HepG2 (cell line): ENCODE measurements at regions not wholly inside any gene's neighbourhood (a gene's known extent, or its start where the extent isn't known, plus 50 kb on each side); places are given as distances from the start of the nearest gene placed in this dataset.

ENCODE experiments used
- ATAC-seq: fragments of 200-7000 bp; cut with Tn5 transposase; 3 replicates; pipeline ENCODE4 v1.9.1; 2020; ENCODE audit warnings: mild to moderate bottlenecking, moderate library complexity
- BruUV-seq: library from RNA; stranded (reverse); fragments of 400-500 nt; replicated peaks from 2 replicates; lab custom pipeline; 2021; lab: Mats Ljungman, UMichigan
- CTCF ChIA-PET: fragments of 300-600 bp; formaldehyde crosslinking; extraction: SDS; loops from one replicate; lab custom pipeline; 2021; ENCODE audit warnings: low total read pairs, inconsistent platforms, low intra/inter-chr PET ratio; lab: Yijun Ruan, JAX
- POLR2A ChIA-PET: fragments of 350-600 bp; sonication (Branson Sonifier 250); formaldehyde crosslinking; loops from one replicate; lab custom pipeline; 2020; ENCODE audit warnings: antibody characterized with exemption, inconsistent platforms; lab: Yijun Ruan, JAX
- DNase-seq: peaks from one replicate; pipeline ENCODE4 v3.0.0-alpha.2; 2015; ENCODE audit warnings: low spot score
- FAIRE-seq: peaks from 3 replicates; lab custom pipeline; 2011; peaks lifted over from hg19 to GRCh38; lab: Jason Lieb, UNC
- H2AFZ ChIP-seq: one replicate; pipeline ENCODE4 v1.6.1; 2011; ENCODE audit warnings: low read length, inconsistent platforms
- H3K27ac ChIP-seq: fragments of 300-600 bp; 3 replicates; pipeline ENCODE4 v1.8.0; 2011; ENCODE audit warnings: mixed run types, mild to moderate bottlenecking, mixed read lengths, low read length, inconsistent platforms; ENCODE audit not compliant: insufficient read depth; ENCODE audit errors: extremely low read length
- H3K27me3 ChIP-seq, 2 experiments: fragments of 200-600 bp in 1 of 2; 2 replicates in 1 of 2; 3 replicates in 1 of 2; pipeline versions ENCODE4 v1.6.0 to v1.8.0; 2011; ENCODE audit warnings: low read length in 2 of 2, mild to moderate bottlenecking in 2 of 2, moderate library complexity in 2 of 2, inconsistent platforms in 1 of 2; ENCODE audit not compliant: insufficient read depth in 2 of 2, control insufficient read depth in 1 of 2
- H3K36me3 ChIP-seq, 2 experiments: fragments of 200-600 bp in 1 of 2; replicated peaks in 1 of 2; 2 replicates in 1 of 2; 3 replicates in 1 of 2; pipeline versions ENCODE4 v1.5.1 to v1.8.0; 2011; ENCODE audit warnings: low read length in 2 of 2, inconsistent platforms in 1 of 2; ENCODE audit not compliant: insufficient read depth in 2 of 2, control insufficient read depth in 1 of 2
- H3K4me1 ChIP-seq: 2 replicates; pipeline ENCODE4 v1.5.1; 2012; ENCODE audit warnings: low read length, inconsistent platforms; ENCODE audit not compliant: insufficient read depth
- H3K4me2 ChIP-seq: 2 replicates; pipeline ENCODE4 v1.6.0; 2011; ENCODE audit warnings: low read depth, low read length, inconsistent platforms
- H3K4me3 ChIP-seq, 3 experiments: fragments of 200-600 bp in 1 of 3; sonication (generic), shearing (Covaris generic) in 1 of 3; replicated peaks in 1 of 3; 2 replicates each; pipeline ENCODE4 v1.5.1; 2011 to 2016; ENCODE audit warnings: low read length in 3 of 3, inconsistent platforms in 2 of 3, low read depth in 2 of 3, mild to moderate bottlenecking in 2 of 3, control low read depth in 1 of 3, mixed read lengths in 1 of 3; ENCODE audit not compliant: insufficient read depth in 1 of 3
- H3K79me2 ChIP-seq: one replicate; pipeline ENCODE4 v1.6.1; 2011; ENCODE audit warnings: low read length, inconsistent platforms; ENCODE audit not compliant: insufficient read depth
- H3K9ac ChIP-seq: 2 replicates; pipeline ENCODE4 v1.6.0; 2011; ENCODE audit warnings: mild to moderate bottlenecking, low read depth, low read length, inconsistent platforms; ENCODE audit not compliant: insufficient read depth
- H3K9me3 ChIP-seq: 2 replicates; pipeline ENCODE4 v1.5.1; 2012; ENCODE audit warnings: mild to moderate bottlenecking, low read length
- H4K20me1 ChIP-seq: 2 replicates; pipeline ENCODE4 v1.6.0; 2011; ENCODE audit warnings: inconsistent platforms, mild to moderate bottlenecking, low read length, moderate library complexity; ENCODE audit not compliant: insufficient read depth
- FOXK2 ChIP-seq: fragments of 450-650 bp; IDR thresholded peaks from 2 replicates; pipeline ENCODE4 v1.6.1; 2016
- GATAD1 ChIP-seq: IDR thresholded peaks from 2 replicates; pipeline ENCODE4 v1.6.1; 2016; ENCODE audit warnings: missing genetic modification reagents, missing compliant biosample characterization
- MLLT10 ChIP-seq: sonication (generic); formaldehyde crosslinking; IDR thresholded peaks from 2 replicates; pipeline ENCODE4 v1.4.0; 2020; ENCODE audit warnings: missing genetic modification reagents
- NKX3-1 ChIP-seq: sonication (generic); formaldehyde crosslinking; IDR thresholded peaks from 2 replicates; pipeline ENCODE4 v1.5.0; 2020; ENCODE audit warnings: missing genetic modification reagents
- NPAS2 ChIP-seq: sonication (generic); formaldehyde crosslinking; IDR thresholded peaks from 2 replicates; pipeline ENCODE4 v1.8.0; 2022; ENCODE audit warnings: mild to moderate bottlenecking, missing genetic modification reagents, borderline replicate concordance
- NRL ChIP-seq: sonication (generic); formaldehyde crosslinking; IDR thresholded peaks from 2 replicates; pipeline ENCODE4 v1.5.0; 2020; ENCODE audit warnings: missing genetic modification reagents, mild to moderate bottlenecking, moderate library complexity, borderline replicate concordance
- YEATS2 ChIP-seq: sonication (generic); formaldehyde crosslinking; IDR thresholded peaks from 2 replicates; pipeline ENCODE4 v1.4.0; 2020; ENCODE audit warnings: missing genetic modification reagents, borderline replicate concordance
- YY1 ChIP-seq: IDR thresholded peaks from 2 replicates; pipeline ENCODE4 v1.6.1; 2011; ENCODE audit warnings: low read length, low read depth, moderate library complexity, mild to moderate bottlenecking; ENCODE audit not compliant: insufficient read depth, insufficient replicate concordance
- ZFAT ChIP-seq: sonication (generic); formaldehyde crosslinking; conservative IDR thresholded peaks from 2 replicates; pipeline ENCODE4 v1.8.1; 2023; ENCODE audit warnings: missing genetic modification reagents, inconsistent platforms
- ZFP36 ChIP-seq: fragments of 150-350 bp; IDR thresholded peaks from 2 replicates; pipeline ENCODE4 v1.6.1; 2018; ENCODE audit warnings: borderline replicate concordance, low read length, low read depth; ENCODE audit not compliant: partially characterized antibody
- ZFP41 ChIP-seq: sonication (generic); formaldehyde crosslinking; IDR thresholded peaks from 2 replicates; pipeline ENCODE4 v1.4.0; 2020; ENCODE audit warnings: mild to moderate bottlenecking, missing genetic modification reagents, borderline replicate concordance
- ZNF350 ChIP-seq: sonication (generic); formaldehyde crosslinking; IDR thresholded peaks from 2 replicates; pipeline ENCODE4 v1.4.0; 2020; ENCODE audit warnings: mild to moderate bottlenecking, low read depth, missing genetic modification reagents, borderline replicate concordance
- ZNF460 ChIP-seq: sonication (generic); formaldehyde crosslinking; IDR thresholded peaks from 2 replicates; pipeline ENCODE4 v1.5.1; 2020; ENCODE audit warnings: missing genetic modification reagents, mild to moderate bottlenecking, borderline replicate concordance
- ZNF589 ChIP-seq: sonication (generic); formaldehyde crosslinking; conservative IDR thresholded peaks from 2 replicates; pipeline ENCODE4 v1.8.0; 2022; ENCODE audit warnings: mild to moderate bottlenecking, moderate library complexity, missing genetic modification reagents
- ZNF660 ChIP-seq: sonication (generic); formaldehyde crosslinking; IDR thresholded peaks from 2 replicates; pipeline ENCODE4 v1.5.1; 2020; ENCODE audit warnings: mild to moderate bottlenecking, low read depth, missing genetic modification reagents, borderline replicate concordance
- ZNF761 ChIP-seq: sonication (generic); formaldehyde crosslinking; conservative IDR thresholded peaks from 2 replicates; pipeline ENCODE4 v1.4.0; 2020; ENCODE audit warnings: mild to moderate bottlenecking, missing genetic modification reagents
- WGBS: methylation state at CpG from one replicate; pipeline ENCODE4 v1.1.6; 2017; ENCODE audit warnings: low lambda C conversion rate; 5-methylcytosine and 5-hydroxymethylcytosine counted together
- in situ Hi-C: cut with HindIII; loops from 2 replicates; pipeline ENCODE4 v1.10.0; 2017; ENCODE audit warnings: low pct_unique_long_range_greater_than_20kb; ENCODE audit not compliant: extremely low pct_ligation_motif_present
- intact Hi-C: fragments of 100-400 bp; cut with micrococcal nuclease; formaldehyde crosslinking; loops from one replicate; pipeline ENCODE4 v1.10.0; 2022; ENCODE audit not compliant: unreplicated experiment
- TF ChIP-seq, protein P1 (sequence below): sonication (generic); formaldehyde crosslinking; IDR thresholded peaks from 2 replicates; pipeline ENCODE4 v1.9.0; 2022; ENCODE audit warnings: low read depth, missing genetic modification reagents
- TF ChIP-seq, protein P2 (sequence below): IDR thresholded peaks from 2 replicates; pipeline ENCODE4 v1.6.1; 2016; ENCODE audit warnings: missing genetic modification reagents, missing compliant biosample characterization
- TF ChIP-seq, protein P3 (sequence below): sonication (generic); formaldehyde crosslinking; conservative IDR thresholded peaks from 2 replicates; pipeline ENCODE4 v1.4.0; 2020; ENCODE audit warnings: mild to moderate bottlenecking, missing genetic modification reagents, moderate library complexity

GRCh38 chr10:4768416-4768815, 57.6 kb upstream of the AKR1E2 start:
- no peak for FAIRE-seq

More at GRCh38 chr10:4768416-4768815, 57.6 kb upstream of the AKR1E2 start:
- intact Hi-C loops (no loop called here), in situ Hi-C loops (no loop called here)
- Histone ChIP-seq H3K4me2 (no peak overlapping the region), H4K20me1 (no peaks in the 10 kb centered on the region), H3K79me2 (no peaks in the 10 kb centered on the region), H3K36me3 (no peaks in the 10 kb centered on the region), H3K4me3 (no peak overlapping the region), H3K27me3 (0 out of 5 replicates have a peak, but pooled peaks cover 0 to 1% of the 10 kb centered on the region in 2 experiments), H3K4me1 (peaks cover 13% of the 10 kb centered on the region), H3K9me3 (no peaks in the 10 kb centered on the region), H3K9ac (no peak overlapping the region), H3K27ac (no peak overlapping the region), H2AFZ (no peak overlapping the region)
- ChIA-PET POLR2A (no interaction called here), CTCF (no interaction called here)
- BruUV-seq, result no TSS peak
- no peak for DNase-seq
- 0% methylated on average over 2 of the region's 2 CpGs for WGBS
- ATAC-seq, result no peak
- no peak for TF ChIP-seq FOXK2
- TF ChIP-seq YY1, result no peak
- TF ChIP-seq, protein P1, sequence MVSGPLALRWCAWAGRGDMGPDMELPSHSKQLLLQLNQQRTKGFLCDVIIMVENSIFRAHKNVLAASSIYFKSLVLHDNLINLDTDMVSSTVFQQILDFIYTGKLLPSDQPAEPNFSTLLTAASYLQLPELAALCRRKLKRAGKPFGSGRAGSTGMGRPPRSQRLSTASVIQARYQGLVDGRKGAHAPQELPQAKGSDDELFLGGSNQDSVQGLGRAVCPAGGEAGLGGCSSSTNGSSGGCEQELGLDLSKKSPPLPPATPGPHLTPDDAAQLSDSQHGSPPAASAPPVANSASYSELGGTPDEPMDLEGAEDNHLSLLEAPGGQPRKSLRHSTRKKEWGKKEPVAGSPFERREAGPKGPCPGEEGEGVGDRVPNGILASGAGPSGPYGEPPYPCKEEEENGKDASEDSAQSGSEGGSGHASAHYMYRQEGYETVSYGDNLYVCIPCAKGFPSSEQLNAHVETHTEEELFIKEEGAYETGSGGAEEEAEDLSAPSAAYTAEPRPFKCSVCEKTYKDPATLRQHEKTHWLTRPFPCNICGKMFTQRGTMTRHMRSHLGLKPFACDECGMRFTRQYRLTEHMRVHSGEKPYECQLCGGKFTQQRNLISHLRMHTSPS (CRISPR knock-in tag), result no peak
- TF ChIP-seq, protein P2, sequence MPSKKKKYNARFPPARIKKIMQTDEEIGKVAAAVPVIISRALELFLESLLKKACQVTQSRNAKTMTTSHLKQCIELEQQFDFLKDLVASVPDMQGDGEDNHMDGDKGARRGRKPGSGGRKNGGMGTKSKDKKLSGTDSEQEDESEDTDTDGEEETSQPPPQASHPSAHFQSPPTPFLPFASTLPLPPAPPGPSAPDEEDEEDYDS (CRISPR knock-in tag), result no peak
- TF ChIP-seq, protein P3, sequence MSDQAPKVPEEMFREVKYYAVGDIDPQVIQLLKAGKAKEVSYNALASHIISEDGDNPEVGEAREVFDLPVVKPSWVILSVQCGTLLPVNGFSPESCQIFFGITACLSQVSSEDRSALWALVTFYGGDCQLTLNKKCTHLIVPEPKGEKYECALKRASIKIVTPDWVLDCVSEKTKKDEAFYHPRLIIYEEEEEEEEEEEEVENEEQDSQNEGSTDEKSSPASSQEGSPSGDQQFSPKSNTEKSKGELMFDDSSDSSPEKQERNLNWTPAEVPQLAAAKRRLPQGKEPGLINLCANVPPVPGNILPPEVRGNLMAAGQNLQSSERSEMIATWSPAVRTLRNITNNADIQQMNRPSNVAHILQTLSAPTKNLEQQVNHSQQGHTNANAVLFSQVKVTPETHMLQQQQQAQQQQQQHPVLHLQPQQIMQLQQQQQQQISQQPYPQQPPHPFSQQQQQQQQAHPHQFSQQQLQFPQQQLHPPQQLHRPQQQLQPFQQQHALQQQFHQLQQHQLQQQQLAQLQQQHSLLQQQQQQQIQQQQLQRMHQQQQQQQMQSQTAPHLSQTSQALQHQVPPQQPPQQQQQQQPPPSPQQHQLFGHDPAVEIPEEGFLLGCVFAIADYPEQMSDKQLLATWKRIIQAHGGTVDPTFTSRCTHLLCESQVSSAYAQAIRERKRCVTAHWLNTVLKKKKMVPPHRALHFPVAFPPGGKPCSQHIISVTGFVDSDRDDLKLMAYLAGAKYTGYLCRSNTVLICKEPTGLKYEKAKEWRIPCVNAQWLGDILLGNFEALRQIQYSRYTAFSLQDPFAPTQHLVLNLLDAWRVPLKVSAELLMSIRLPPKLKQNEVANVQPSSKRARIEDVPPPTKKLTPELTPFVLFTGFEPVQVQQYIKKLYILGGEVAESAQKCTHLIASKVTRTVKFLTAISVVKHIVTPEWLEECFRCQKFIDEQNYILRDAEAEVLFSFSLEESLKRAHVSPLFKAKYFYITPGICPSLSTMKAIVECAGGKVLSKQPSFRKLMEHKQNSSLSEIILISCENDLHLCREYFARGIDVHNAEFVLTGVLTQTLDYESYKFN (CRISPR knock-in tag), result no peak
- TF ChIP-seq ZNF460, result no peak
- no peak for TF ChIP-seq NPAS2
- no peak for TF ChIP-seq ZFAT
- no peak for TF ChIP-seq ZFP41 (CRISPR knock-in tag)
- TF ChIP-seq GATAD1, result no peak
- no peak for TF ChIP-seq NRL (CRISPR knock-in tag)
- no peak for TF ChIP-seq ZNF761 (CRISPR knock-in tag)
- TF ChIP-seq ZNF660, result no peak
- TF ChIP-seq YEATS2 (CRISPR knock-in tag), result no peak
- no peak for TF ChIP-seq MLLT10 (CRISPR knock-in tag)
- no peak for TF ChIP-seq NKX3-1
- TF ChIP-seq ZFP36, result no peak
- no peak for TF ChIP-seq ZNF350 (CRISPR knock-in tag)
- TF ChIP-seq ZNF589, result no peak
